Uterus (tissue), 3 donors: ENCODE measurements at regions not wholly inside any gene's neighbourhood (a gene's known extent, or its start where the extent isn't known, plus 50 kb on each side); places are given as distances from the start of the nearest gene placed in this dataset.

Experiments used
- DNase-seq, 2 donors: peaks; one replicate each; pipeline ENCODE4 v3.0.0-alpha.2; 2019 to 2020
- H3K27ac ChIP-seq, 2 donors: fragments of 200-600 bp; sonication (generic); 1 replicate in 1 of 2; 2 replicates in 1 of 2; pipeline ENCODE4 v1.5.1; 2016 to 2018
- H3K27me3 ChIP-seq, 2 donors: fragments of 200-600 bp; sonication (generic); one replicate each; pipeline ENCODE4 v1.5.1; 2018 to 2019; ENCODE audit warnings: control low read depth in 1 of 2
- H3K36me3 ChIP-seq, 2 donors: fragments of 200-600 bp; sonication (generic); one replicate each; pipeline ENCODE4 v1.5.1; 2019; ENCODE audit warnings: control low read depth in 1 of 2
- H3K4me1 ChIP-seq, 2 donors: fragments of 200-600 bp; sonication (generic); one replicate each; pipeline ENCODE4 v1.5.1; 2018 to 2019; ENCODE audit warnings: control low read depth in 1 of 2
- H3K4me3 ChIP-seq, 2 donors: fragments of 200-600 bp; sonication (generic); 1 replicate in 1 of 2; 2 replicates in 1 of 2; pipeline ENCODE4 v1.5.1; 2018 to 2019; ENCODE audit warnings: mild to moderate bottlenecking in 1 of 2
- H3K9me3 ChIP-seq, 2 donors: fragments of 200-600 bp; sonication (generic); one replicate each; pipeline ENCODE4 v1.5.1; 2019; ENCODE audit warnings: control low read depth in 1 of 2
- POLR2A ChIP-seq, 2 donors: fragments of 450-650 bp; IDR thresholded peaks; one replicate each; pipeline ENCODE4 v1.6.1; 2016; ENCODE audit warnings: antibody characterized with exemption in 2 of 2, mild to moderate bottlenecking in 1 of 2, moderate library complexity in 1 of 2
- intact Hi-C: fragments of 100-400 bp; cut with DNase I; formaldehyde crosslinking; loops from one replicate; pipeline ENCODE4 v1.15.1; 2023; ENCODE audit warnings: low total_unique reads
- TF ChIP-seq, protein P1 (sequence below), 4 experiments: fragments of 200-600 bp in 2 of 4; fragments of 450-650 bp in 2 of 4; sonication (generic) in 2 of 4; IDR thresholded peaks; one replicate each; pipeline ENCODE4 v1.5.1; 2016 to 2019; ENCODE audit warnings: antibody characterized with exemption in 4 of 4, mild to moderate bottlenecking in 2 of 4, moderate library complexity in 1 of 4
- donor health status: DM: yes; HTN: yes; CAD: no.

DNA sequence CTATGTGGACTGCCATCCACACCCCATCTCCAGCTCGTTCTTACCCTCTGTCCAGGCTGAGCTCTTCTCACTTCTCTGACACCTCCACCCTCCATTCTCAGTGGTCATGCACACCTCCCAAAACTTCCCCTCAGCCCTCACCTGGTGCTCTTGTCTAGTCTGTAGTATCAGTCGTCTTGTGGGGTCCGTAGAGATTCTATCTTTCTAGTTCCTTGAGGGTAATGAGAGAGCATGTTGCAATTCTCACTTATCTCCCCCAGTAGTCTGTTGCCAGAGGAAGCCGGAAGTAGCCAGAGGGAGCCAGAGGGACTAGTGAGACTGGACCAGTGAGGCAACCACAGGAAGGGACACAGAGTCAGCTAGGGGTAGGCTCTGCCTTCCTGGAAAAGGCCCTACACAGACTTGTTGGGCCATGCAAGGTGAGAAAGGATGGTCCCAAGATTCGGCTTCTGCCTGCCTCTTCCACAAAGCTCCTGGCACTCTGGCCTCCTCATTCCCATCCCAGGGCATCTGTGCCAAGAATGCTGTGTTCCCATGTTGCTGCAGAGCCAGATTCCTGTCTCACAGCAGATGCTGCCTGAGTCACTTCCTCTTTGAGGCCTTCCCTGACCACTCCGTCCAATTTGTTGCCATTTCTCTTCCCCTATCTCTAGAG, 50.6 kb upstream of the DUSP5 start:
- H3K27me3 ChIP-seq, result no peaks in the 10 kb centered on the region
- intact Hi-C loops, result no loop called here

DNA sequence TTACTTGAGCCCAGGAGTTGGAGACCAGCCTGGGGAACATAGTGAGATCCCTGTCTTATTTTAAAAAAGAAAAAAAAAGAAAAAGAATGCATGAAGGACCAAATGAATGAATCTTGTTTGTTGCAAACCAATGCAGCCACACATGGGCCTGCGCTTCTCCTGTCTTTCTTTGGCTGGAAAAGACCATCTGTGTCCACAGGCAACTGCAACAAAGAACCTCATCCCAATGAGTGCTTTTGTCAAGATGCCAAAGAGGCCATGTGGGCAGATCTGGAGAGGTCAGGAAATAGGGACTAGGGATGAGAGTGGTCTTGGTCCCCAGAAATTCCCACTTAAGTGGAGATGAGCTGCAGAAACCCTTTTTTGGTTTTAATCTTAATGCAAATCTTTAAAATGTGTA, 49.8 kb upstream of the DUSP5 start:
- H3K27ac ChIP-seq, result no peak overlapping the region
- intact Hi-C loops, result no loop called here
- no peaks in the 10 kb centered on the region for H3K27me3 ChIP-seq
- no peaks in the 10 kb centered on the region for H3K4me1 ChIP-seq
- H3K4me3 ChIP-seq, result no peak overlapping the region
- DNase-seq, result no peak
- no peaks in the 10 kb centered on the region for H3K9me3 ChIP-seq
- TF ChIP-seq, protein P1, sequence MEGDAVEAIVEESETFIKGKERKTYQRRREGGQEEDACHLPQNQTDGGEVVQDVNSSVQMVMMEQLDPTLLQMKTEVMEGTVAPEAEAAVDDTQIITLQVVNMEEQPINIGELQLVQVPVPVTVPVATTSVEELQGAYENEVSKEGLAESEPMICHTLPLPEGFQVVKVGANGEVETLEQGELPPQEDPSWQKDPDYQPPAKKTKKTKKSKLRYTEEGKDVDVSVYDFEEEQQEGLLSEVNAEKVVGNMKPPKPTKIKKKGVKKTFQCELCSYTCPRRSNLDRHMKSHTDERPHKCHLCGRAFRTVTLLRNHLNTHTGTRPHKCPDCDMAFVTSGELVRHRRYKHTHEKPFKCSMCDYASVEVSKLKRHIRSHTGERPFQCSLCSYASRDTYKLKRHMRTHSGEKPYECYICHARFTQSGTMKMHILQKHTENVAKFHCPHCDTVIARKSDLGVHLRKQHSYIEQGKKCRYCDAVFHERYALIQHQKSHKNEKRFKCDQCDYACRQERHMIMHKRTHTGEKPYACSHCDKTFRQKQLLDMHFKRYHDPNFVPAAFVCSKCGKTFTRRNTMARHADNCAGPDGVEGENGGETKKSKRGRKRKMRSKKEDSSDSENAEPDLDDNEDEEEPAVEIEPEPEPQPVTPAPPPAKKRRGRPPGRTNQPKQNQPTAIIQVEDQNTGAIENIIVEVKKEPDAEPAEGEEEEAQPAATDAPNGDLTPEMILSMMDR (IDR thresholded peaks at IDR 0.05), result no peak
- TF ChIP-seq POLR2A (IDR thresholded peaks at IDR 0.05), result no peak
- no peaks in the 10 kb centered on the region for H3K36me3 ChIP-seq

More for the DNA sequence above, 50.6 kb upstream of the DUSP5 start:
- Histone ChIP-seq H3K9me3 (no peaks in the 10 kb centered on the region), H3K4me1 (no peaks in the 10 kb centered on the region), H3K4me3 (no peak overlapping the region), H3K36me3 (no peaks in the 10 kb centered on the region), H3K27ac (no peak overlapping the region)
- no peak for TF ChIP-seq POLR2A (IDR thresholded peaks at IDR 0.05)
- TF ChIP-seq, protein P1 (IDR thresholded peaks at IDR 0.05), result no peak
- DNase-seq, result no peak
